HG03432 (cell line): ENCODE measurements at regions not wholly inside any gene's neighbourhood (a gene's known extent, or its start where the extent isn't known, plus 50 kb on each side); places are given as distances from the start of the nearest gene placed in this dataset.
A peak's percentile ranks its signal among the peaks of the same experiment; 100 is the strongest.

ENCODE experiments used
- ATAC-seq: cut with Tn5 transposase; IDR thresholded peaks from one replicate; pipeline ENCODE4 v1.9.1; 2021; ENCODE audit warnings: mild to moderate bottlenecking, moderate library complexity; ENCODE audit not compliant: unreplicated experiment

GRCh38 chr3:31244929-31245817 is 287.6 kb upstream of the STT3B start:
- no peak for ATAC-seq

- ATAC-seq, result no peak
Observed at GRCh38 chr3:31246293-31247062, 286.2 kb upstream of the STT3B start.

GRCh38 chr3:31247063-31247447 is 285.7 kb upstream of the STT3B start:
- no peak for ATAC-seq

- ATAC-seq, result peak; percentile 67
Observed at GRCh38 chr3:31247850-31248562, 284.7 kb upstream of the STT3B start.

GRCh38 chr3:31248563-31248992 is 284.1 kb upstream of the STT3B start:
- ATAC-seq, result no peak

GRCh38 chr3:31249545-31249944 is 283.2 kb upstream of the STT3B start:
- ATAC-seq, result peak; percentile 15

GRCh38 chr3:31250116-31250777 is 282.5 kb upstream of the STT3B start:
- no peak for ATAC-seq

- no peak for ATAC-seq
Observed at GRCh38 chr3:31251083-31251482, 281.6 kb upstream of the STT3B start.

- ATAC-seq, result peak; percentile 31
Observed at GRCh38 chr3:31252216-31253185, 280.2 kb upstream of the STT3B start.

GRCh38 chr3:31253782-31254181 is 278.9 kb upstream of the STT3B start:
- no peak for ATAC-seq

- no peak for ATAC-seq
Observed at GRCh38 chr3:31254483-31254882, 278.2 kb upstream of the STT3B start.

GRCh38 chr3:31255007-31255581 is 277.6 kb upstream of the STT3B start:
- no peak for ATAC-seq

- no peak for ATAC-seq
Observed at GRCh38 chr3:31262201-31262600, 270.5 kb upstream of the STT3B start.

- no peak for ATAC-seq
Observed at GRCh38 chr3:31263897-31264296, 268.8 kb upstream of the STT3B start.

GRCh38 chr3:31265646-31266428 is 266.9 kb upstream of the STT3B start:
- no peak for ATAC-seq

- no peak for ATAC-seq
Observed at GRCh38 chr3:31268868-31269267, 263.9 kb upstream of the STT3B start.

- no peak for ATAC-seq
Observed at GRCh38 chr3:31270010-31270409, 262.7 kb upstream of the STT3B start.

GRCh38 chr3:31274326-31275024 is 258.2 kb upstream of the STT3B start:
- ATAC-seq, result no peak
